Naive thymus-derived CD8-positive, alpha-beta T cell (primary cell): ENCODE measurements at regions not wholly inside any gene's neighbourhood (a gene's known extent, or its start where the extent isn't known, plus 50 kb on each side); places are given as distances from the start of the nearest gene placed in this dataset.

Source experiments
- ATAC-seq, 2 donors: fragments of 150-1000 bp; cut with Tn5 transposase in 1 of 2; sonication (Bioruptor Pico), chemical (Tn5 transposase) in 1 of 2; 1 replicate in 1 of 2; 2 replicates in 1 of 2; pipeline ENCODE4 v1.10.0; 2021; ENCODE audit warnings: mild to moderate bottlenecking in 2 of 2, moderate library complexity in 2 of 2
- POLR2A ChIA-PET: fragments of 350-600 bp; sonication (Branson Sonifier 250); formaldehyde crosslinking; loops from one replicate; lab custom pipeline; 2021; ENCODE audit warnings: antibody characterized with exemption; lab: Charles Lee
- DNase-seq, 10 donors: peaks; one replicate each; pipeline versions ENCODE4 v3.0.0 to v3.0.0-alpha.2; 2020 to 2022
- H3K27ac Mint-ChIP-seq, 10 donors: one replicate each; pipeline ENCODE4 v1.8.0; 2020 to 2022; ENCODE audit warnings: mild to moderate bottlenecking in 10 of 10, mixed read lengths in 10 of 10, moderate library complexity in 4 of 10, inconsistent platforms in 1 of 10
- H3K27me3 Mint-ChIP-seq, 5 donors: one replicate each; pipeline ENCODE4 v1.8.0; 2021 to 2022; ENCODE audit warnings: mixed read lengths in 5 of 5
- H3K36me3 Mint-ChIP-seq, 3 donors: one replicate each; pipeline ENCODE4 v1.8.0; 2020 to 2022; ENCODE audit warnings: mixed read lengths in 3 of 3, mild to moderate bottlenecking in 2 of 3, inconsistent platforms in 1 of 3
- H3K4me1 Mint-ChIP-seq, 4 donors: one replicate each; pipeline ENCODE4 v1.8.0; 2021 to 2022; ENCODE audit warnings: mixed read lengths in 4 of 4
- H3K4me3 Mint-ChIP-seq, 10 donors: one replicate each; pipeline ENCODE4 v1.8.0; 2020 to 2022; ENCODE audit warnings: mild to moderate bottlenecking in 10 of 10, mixed read lengths in 10 of 10, moderate library complexity in 6 of 10, inconsistent platforms in 1 of 10
- H3K9me3 Mint-ChIP-seq, 9 donors: one replicate each; pipeline ENCODE4 v1.8.0; 2020 to 2022; ENCODE audit warnings: mixed read lengths in 9 of 9, mild to moderate bottlenecking in 3 of 9, inconsistent platforms in 1 of 9, moderate library complexity in 1 of 9

DNA sequence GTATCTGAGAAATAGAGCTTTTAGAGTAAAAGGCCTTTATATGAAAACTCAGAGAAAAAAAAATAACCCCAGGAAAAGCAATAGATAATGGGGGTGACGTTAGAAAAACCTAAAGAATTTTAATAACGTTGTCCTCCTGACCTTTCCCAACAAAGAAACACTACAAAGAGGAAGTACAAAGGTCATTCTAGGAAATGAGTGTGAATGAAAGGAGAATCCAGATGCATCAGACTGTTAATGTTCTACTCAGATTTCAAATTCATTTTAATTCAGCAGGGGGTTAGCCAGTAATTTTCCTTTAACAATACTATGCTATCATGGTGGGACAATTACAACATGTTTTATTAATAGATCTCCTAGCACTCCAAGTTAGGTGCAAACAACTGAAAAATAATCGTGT lies 73.8 kb upstream of the CDK1 start:
- Mint-ChIP-seq H3K36me3 (peaks cover 0 to 5% (median 2%) of the 10 kb centered on the region in 3 donors), H3K4me1 (peaks cover 0 to 25% (median 8%) of the 10 kb centered on the region in 4 donors), H3K27ac (no peak overlapping the region), H3K4me3 (no peak overlapping the region), H3K9me3 (peaks cover 0 to 5% (median 0%) of the 10 kb centered on the region in 9 donors), H3K27me3 (peaks cover 0 to 4% (median 1%) of the 10 kb centered on the region in 5 donors)
- POLR2A ChIA-PET = no interaction called here
- no peak for DNase-seq
- no peak for ATAC-seq

DNA sequence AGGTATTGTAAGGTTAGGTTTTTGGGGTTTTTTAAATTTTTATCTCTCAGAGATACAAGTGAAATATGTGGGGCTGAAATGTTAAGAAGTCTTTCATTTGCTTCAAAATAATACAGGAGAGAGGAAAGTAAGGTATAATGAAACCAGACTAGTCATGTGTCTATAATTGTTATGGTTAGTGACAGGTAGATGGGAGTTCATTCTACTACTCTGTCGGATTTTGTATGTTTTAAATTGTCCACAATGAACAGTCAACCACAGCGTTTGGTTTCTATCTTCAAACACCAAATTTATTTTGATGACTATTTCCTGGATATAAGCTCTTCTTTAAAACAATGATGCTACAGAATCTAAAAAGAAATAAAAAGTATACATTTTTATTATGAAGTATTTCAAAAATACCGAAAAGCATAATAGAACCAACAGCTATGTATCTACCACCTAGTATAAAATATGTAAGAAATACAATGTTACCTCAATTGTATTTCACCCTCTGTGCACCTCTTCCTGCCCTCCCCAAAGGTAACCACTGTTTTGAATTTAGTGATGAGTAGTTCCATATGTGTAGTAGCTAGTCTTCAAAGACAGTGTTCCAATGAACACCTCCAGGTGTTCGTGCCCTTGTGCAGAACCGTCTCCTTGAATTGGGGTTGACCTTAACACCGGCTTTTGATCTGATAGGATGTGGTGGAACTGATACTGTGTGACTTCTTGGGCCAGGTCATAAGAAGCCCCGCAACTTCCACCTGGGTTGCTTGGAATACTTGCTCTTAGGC lies 74.8 kb upstream of the CDK1 start:
- POLR2A ChIA-PET = no interaction called here

DNA sequence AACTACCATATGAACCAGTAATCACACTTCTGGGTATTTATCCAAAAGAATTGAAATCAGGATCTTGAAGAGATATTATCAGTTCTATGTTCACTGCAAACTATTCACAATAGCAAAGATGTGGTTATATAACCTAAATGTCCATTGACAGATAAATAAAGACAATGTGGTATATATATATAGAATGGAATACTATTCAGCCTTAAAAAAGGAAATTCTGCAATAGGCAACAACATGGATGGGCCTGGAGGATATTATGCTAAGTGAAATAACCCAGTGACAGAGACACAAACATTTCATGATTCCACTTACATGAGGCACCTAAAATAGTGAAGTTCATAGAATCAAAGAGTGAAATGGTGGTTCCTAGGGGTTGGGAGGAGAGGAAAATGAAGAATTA lies 90.6 kb upstream of the CDK1 start:
- ATAC-seq (no peak), DNase-seq (no peak)
- no peak overlapping the region for H3K27ac Mint-ChIP-seq
- no peak overlapping the region for H3K4me3 Mint-ChIP-seq
- H3K4me1 Mint-ChIP-seq = peaks cover 0 to 5% (median 1%) of the 10 kb centered on the region in 4 donors
- POLR2A ChIA-PET = no interaction called here
- peaks cover 4 to 8% (median 6%) of the 10 kb centered on the region in 3 donors for H3K36me3 Mint-ChIP-seq
- H3K27me3 Mint-ChIP-seq = no peaks in the 10 kb centered on the region
- peaks cover 0 to 22% (median 8%) of the 10 kb centered on the region in 9 donors for H3K9me3 Mint-ChIP-seq

More for the DNA sequence above, 74.8 kb upstream of the CDK1 start:
- H3K27ac Mint-ChIP-seq = peak overlapping the region in 4 of 10 donors; percentile 2 to 25 (median 13)
- peaks cover 0 to 2% (median 0%) of the 10 kb centered on the region in 3 donors for H3K36me3 Mint-ChIP-seq
- peak overlapping the region in 1 of 10 donors; percentile 22 for H3K4me3 Mint-ChIP-seq
- H3K9me3 Mint-ChIP-seq = peaks cover 0 to 4% (median 0%) of the 10 kb centered on the region in 9 donors
- peaks cover 0 to 4% (median 0%) of the 10 kb centered on the region in 5 donors for H3K27me3 Mint-ChIP-seq
- H3K4me1 Mint-ChIP-seq = peaks cover 0 to 22% (median 7%) of the 10 kb centered on the region in 4 donors
- ATAC-seq = peak in 1 of 2 donors; percentile 51
- peak in 1 of 10 donors; percentile 7 for DNase-seq

DNA sequence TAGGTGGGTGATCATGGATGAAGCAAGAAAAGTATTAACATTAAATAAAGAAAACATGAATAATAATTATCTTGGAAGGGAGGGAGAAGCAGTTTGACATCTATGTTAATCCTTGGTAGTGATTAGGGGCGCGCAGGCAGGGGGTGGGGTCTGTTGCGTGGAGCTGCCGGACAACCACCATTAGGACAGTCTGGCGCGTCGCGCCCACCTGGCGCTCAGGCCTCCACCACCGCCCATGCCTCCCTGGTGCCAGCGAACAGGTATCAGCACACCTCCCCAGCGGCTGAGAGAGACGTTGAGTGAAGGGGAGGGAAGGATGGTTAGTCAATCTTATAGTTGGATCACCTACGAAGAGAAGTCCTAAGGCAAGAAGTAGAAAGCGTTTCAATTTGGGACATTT lies 94.2 kb upstream of the CDK1 start:
- POLR2A ChIA-PET = no interaction called here
- Mint-ChIP-seq H3K4me1 (peaks cover 0 to 5% (median 2%) of the 10 kb centered on the region in 4 donors), H3K4me3 (no peak overlapping the region), H3K9me3 (peaks cover 0 to 5% (median 2%) of the 10 kb centered on the region in 9 donors), H3K27me3 (peaks cover 0 to 6% (median 0%) of the 10 kb centered on the region in 5 donors), H3K36me3 (peaks cover 0 to 14% (median 11%) of the 10 kb centered on the region in 3 donors), H3K27ac (no peak overlapping the region)
- ATAC-seq (no peak), DNase-seq (no peak)

DNA sequence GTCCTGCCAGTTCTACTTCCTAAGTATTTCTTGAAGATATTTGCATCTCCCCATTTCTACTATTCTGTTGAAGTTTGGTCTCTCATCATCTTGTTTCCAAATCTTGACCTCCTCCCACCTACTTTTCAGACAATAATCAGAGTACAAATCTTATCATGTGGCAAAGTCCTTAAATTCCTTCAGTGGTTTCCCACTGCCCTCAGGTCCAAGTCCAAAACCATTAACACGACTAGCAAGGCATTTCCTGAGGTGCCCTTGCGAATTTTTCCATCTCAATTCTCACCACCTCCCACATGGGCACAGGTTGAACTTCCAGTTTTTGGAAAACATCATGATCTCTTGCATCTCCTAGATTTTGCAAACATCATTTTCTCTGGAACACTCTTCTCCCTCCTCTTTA lies 97.2 kb upstream of the CDK1 start:
- Mint-ChIP-seq H3K4me3 (no peak overlapping the region), H3K27ac (no peak overlapping the region), H3K27me3 (peaks cover 0 to 10% (median 0%) of the 10 kb centered on the region in 5 donors), H3K4me1 (peaks cover 0 to 6% (median 3%) of the 10 kb centered on the region in 4 donors), H3K36me3 (peaks cover 0 to 14% (median 11%) of the 10 kb centered on the region in 3 donors), H3K9me3 (peaks cover 0 to 2% (median 0%) of the 10 kb centered on the region in 9 donors)
- POLR2A ChIA-PET = no interaction called here
- ATAC-seq (no peak), DNase-seq (no peak)

DNA sequence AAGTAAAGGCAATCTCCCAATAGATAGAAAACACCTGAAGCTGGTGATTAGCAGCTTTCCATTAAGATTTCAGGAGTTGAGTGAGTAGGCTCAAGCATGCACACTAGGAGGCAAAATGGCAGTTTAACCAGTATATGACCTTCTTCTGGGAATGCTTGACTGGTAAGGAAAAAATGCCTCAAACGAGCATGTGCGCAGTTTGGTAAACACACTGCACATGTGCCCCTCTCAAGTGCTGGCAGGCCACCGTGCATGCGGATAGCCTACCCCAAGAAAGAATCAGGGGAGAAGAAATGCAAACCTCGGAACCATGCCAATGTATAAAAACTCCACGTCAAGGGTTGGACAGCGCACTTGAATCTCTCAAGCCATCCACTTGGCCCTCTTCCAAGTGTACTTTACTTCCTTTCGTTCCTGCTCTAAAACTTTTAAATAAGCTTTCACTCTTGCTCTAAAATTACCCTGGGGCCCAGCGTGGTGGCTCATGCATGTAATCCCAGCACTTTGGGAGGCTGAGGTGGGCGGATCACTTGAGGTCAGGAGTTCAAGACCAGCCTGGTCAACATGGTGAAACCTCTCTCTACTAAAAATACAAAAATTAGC lies 98.8 kb upstream of the CDK1 start:
- Mint-ChIP-seq H3K4me1 (peaks cover 0 to 6% (median 3%) of the 10 kb centered on the region in 4 donors), H3K4me3 (no peak overlapping the region), H3K27ac (no peak overlapping the region), H3K27me3 (peaks cover 0 to 10% (median 0%) of the 10 kb centered on the region in 5 donors), H3K9me3 (peaks cover 0 to 3% (median 0%) of the 10 kb centered on the region in 9 donors), H3K36me3 (peaks cover 3 to 12% (median 10%) of the 10 kb centered on the region in 3 donors)
- POLR2A ChIA-PET = no interaction called here
- DNase-seq (no peak), ATAC-seq (no peak)

DNA sequence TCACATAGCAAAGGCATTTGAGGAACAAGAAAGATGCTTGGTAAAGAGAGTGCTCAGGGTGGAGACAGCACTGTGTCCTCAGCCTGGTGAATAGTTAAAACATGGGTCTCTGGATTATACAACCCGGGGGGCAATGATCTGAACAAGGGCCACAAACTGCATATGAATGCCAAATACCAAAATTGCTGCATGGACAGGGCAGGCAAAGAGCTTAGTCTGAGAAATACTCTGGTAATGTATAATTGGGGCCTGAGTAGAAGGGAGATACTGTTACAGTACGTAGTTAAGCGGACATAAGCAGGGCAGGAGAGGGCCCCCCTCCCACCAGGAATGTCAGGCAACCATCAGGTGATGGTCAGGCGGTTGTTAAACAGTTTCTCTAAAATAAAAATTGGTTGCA lies 99.3 kb upstream of the CDK1 start:
- H3K4me1 Mint-ChIP-seq = peaks cover 0 to 5% (median 2%) of the 10 kb centered on the region in 4 donors
- peaks cover 0 to 7% (median 0%) of the 10 kb centered on the region in 9 donors for H3K9me3 Mint-ChIP-seq
- POLR2A ChIA-PET = no interaction called here
- H3K27me3 Mint-ChIP-seq = peaks cover 0 to 10% (median 0%) of the 10 kb centered on the region in 5 donors
- H3K4me3 Mint-ChIP-seq = no peak overlapping the region
- H3K36me3 Mint-ChIP-seq = peaks cover 7 to 16% (median 10%) of the 10 kb centered on the region in 3 donors
- DNase-seq (no peak), ATAC-seq (no peak)
- peak overlapping the region in 1 of 10 donors; percentile 17 for H3K27ac Mint-ChIP-seq

DNA sequence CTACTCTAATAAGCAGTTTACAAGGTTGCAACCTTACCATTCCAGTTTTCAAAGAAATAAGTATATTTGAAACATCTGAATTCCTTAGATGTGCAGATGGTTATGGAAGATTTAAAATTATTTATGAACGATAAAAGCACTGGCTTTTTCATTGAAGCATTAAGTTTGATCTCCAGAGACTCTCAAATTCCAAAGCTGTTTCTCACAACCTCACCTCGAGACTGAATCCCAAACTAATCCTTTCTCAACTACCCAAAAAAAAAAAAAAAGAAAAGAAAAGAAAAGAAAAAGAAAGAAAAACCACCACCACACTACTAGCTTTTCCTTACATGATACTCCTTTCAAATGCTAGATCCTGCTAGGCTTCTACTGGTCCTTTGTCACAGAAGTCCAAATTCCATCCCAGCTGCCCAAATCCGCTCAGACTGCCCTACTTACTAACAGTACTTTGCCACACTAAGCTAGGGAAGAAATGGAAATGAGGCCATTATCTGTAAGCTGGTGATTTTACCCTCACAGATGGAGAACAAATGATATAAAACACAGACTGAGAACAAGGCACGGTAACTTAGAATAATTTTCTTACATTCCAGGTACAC lies 100.6 kb upstream of the CDK1 start:
- POLR2A ChIA-PET = no interaction called here
- peaks cover 0 to 3% (median under 1%) of the 10 kb centered on the region in 4 donors for H3K4me1 Mint-ChIP-seq
- no peak overlapping the region for H3K4me3 Mint-ChIP-seq
- peak overlapping the region in 1 of 10 donors; percentile 62 for H3K27ac Mint-ChIP-seq
- H3K36me3 Mint-ChIP-seq = peaks cover 7 to 20% (median 11%) of the 10 kb centered on the region in 3 donors
- DNase-seq (no peak), ATAC-seq (no peak)
- peaks cover 0 to 10% (median 0%) of the 10 kb centered on the region in 5 donors for H3K27me3 Mint-ChIP-seq
- peaks cover 0 to 11% (median 2%) of the 10 kb centered on the region in 9 donors for H3K9me3 Mint-ChIP-seq

DNA sequence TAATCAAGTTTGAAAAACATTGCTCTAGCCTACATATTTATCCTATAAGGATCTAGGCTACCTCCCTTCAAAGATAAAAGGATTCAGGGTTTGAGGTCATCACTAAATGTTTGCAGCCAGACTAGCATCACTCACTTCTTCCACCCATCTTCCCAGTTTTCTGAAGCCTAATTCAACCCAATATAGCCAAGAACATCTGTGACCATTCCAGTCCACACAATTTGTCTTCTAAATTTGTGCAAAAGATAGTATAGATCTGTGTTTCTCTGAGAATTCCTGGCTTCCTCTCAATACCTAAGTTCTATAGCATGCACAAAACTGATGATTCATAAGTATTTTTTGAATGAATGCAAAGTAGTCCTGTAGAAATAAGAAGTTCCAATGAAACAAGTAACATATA lies 103.0 kb upstream of the CDK1 start:
- H3K36me3 Mint-ChIP-seq = peaks cover 2 to 17% (median 14%) of the 10 kb centered on the region in 3 donors
- no peak overlapping the region for H3K4me3 Mint-ChIP-seq
- POLR2A ChIA-PET = no interaction called here

DNA sequence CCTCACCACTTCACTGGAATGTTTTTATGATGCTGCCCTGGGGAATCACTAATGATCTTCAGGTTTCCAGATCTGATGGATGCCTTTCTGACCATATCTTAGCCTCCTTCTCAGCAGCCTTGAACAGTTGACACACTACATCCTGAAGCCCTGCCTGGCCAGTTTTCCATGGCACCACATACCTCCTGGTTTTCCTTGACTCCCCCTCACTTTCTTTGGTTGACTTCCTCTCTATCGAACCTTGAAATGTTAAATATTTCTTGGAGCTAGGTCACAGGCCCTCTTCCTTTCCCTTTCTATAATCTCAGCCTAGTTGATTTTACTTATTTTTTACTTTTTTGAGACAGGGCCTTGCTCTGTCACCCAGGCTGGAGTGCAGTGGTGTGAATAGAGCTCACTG lies 108.8 kb upstream of the CDK1 start:
- Mint-ChIP-seq H3K4me3 (no peak overlapping the region), H3K36me3 (peaks cover 2 to 15% (median 11%) of the 10 kb centered on the region in 3 donors), H3K4me1 (peaks cover 0 to 7% (median 2%) of the 10 kb centered on the region in 4 donors), H3K27ac (peak overlapping the region in 3 of 10 donors; percentile 25 to 73 (median 51)), H3K9me3 (peaks cover 0 to 9% (median 4%) of the 10 kb centered on the region in 9 donors), H3K27me3 (no peaks in the 10 kb centered on the region)
- POLR2A ChIA-PET = no interaction called here
- no peak for ATAC-seq
- no peak for DNase-seq

More for the DNA sequence above, 103.0 kb upstream of the CDK1 start:
- ATAC-seq = no peak
- Mint-ChIP-seq H3K27me3 (peaks cover 0 to 4% (median 0%) of the 10 kb centered on the region in 5 donors), H3K27ac (no peak overlapping the region), H3K4me1 (peaks cover 0 to 6% (median 3%) of the 10 kb centered on the region in 4 donors), H3K9me3 (peaks cover 0 to 11% (median 4%) of the 10 kb centered on the region in 9 donors)
- DNase-seq = no peak

DNA sequence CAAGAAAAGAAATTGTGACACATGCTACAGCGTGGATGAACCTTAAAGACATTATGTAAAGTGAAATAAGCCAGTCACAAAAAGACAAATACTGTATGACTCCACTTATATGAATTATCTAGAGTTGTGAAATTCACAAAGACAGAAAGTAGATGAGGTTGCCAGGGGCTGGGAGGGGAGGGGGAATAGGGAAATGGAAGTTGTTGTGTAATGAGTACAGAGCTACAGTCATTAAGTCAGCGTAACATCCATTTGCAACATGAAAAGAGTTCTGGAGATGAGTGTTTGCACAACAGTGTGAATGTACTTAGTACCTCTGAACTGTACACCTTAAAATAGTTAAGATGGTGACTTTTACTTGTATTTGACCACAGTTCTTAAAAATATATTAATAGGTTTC lies 112.1 kb upstream of the CDK1 start:
- ATAC-seq = no peak
- Mint-ChIP-seq H3K27ac (peak overlapping the region in 1 of 10 donors; percentile 17), H3K4me3 (no peak overlapping the region), H3K27me3 (no peaks in the 10 kb centered on the region), H3K4me1 (peaks cover 0 to 8% (median 2%) of the 10 kb centered on the region in 4 donors), H3K36me3 (no peaks in the 10 kb centered on the region), H3K9me3 (peaks cover 0 to 2% (median 0%) of the 10 kb centered on the region in 9 donors)
- POLR2A ChIA-PET = no interaction called here
- DNase-seq = no peak

DNA sequence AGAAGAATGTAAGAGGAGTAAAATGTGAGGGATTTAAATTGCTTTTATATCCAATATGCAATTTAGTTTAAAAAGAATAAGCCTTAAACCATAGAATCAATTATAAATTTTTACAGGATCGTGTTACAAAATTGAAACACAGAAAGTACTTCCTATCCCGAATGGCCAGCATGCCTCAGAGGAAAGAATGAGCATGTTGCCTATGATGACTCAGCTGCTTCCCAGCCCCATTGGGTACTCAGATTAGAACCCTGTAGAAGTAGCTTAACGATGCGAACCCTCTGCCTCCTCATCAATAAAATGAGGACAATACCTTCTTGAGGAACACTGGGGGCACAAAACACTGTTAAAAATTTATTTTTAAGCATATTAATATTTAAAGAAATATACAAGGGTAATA lies 113.4 kb upstream of the CDK1 start:
- H3K4me3 Mint-ChIP-seq = no peak overlapping the region
- no peaks in the 10 kb centered on the region for H3K9me3 Mint-ChIP-seq
- peaks cover 0 to 3% (median under 1%) of the 10 kb centered on the region in 4 donors for H3K4me1 Mint-ChIP-seq
- ATAC-seq = no peak
- no peak for DNase-seq
- peaks cover 0 to 3% (median 0%) of the 10 kb centered on the region in 5 donors for H3K27me3 Mint-ChIP-seq
- peaks cover 0 to 4% (median 0%) of the 10 kb centered on the region in 3 donors for H3K36me3 Mint-ChIP-seq
- POLR2A ChIA-PET = no interaction called here
- H3K27ac Mint-ChIP-seq = no peak overlapping the region
